ENCODE measurements at regions not wholly inside any gene's neighbourhood (a gene's known extent, or its start where the extent isn't known, plus 50 kb on each side); places are given as distances from the start of the nearest gene placed in this dataset.

- Histone ChIP-seq H3K4me3 (no peak overlapping the region), H3K36me3 (no peaks in the 10 kb centered on the region), H3K27ac (no peak overlapping the region), H3K4me1 (no peaks in the 10 kb centered on the region), H3K9me3 (no peaks in the 10 kb centered on the region), H3K27me3 (no peaks in the 10 kb centered on the region)
- ATAC-seq (no peak), DNase-seq (no peak)
- intact Hi-C loops (cut with DNase I; ENCODE audit: low total_unique reads): no loop called here
- TF ChIP-seq POLR2A (IDR thresholded peaks at IDR 0.05): no peak
- TF ChIP-seq, protein P1, sequence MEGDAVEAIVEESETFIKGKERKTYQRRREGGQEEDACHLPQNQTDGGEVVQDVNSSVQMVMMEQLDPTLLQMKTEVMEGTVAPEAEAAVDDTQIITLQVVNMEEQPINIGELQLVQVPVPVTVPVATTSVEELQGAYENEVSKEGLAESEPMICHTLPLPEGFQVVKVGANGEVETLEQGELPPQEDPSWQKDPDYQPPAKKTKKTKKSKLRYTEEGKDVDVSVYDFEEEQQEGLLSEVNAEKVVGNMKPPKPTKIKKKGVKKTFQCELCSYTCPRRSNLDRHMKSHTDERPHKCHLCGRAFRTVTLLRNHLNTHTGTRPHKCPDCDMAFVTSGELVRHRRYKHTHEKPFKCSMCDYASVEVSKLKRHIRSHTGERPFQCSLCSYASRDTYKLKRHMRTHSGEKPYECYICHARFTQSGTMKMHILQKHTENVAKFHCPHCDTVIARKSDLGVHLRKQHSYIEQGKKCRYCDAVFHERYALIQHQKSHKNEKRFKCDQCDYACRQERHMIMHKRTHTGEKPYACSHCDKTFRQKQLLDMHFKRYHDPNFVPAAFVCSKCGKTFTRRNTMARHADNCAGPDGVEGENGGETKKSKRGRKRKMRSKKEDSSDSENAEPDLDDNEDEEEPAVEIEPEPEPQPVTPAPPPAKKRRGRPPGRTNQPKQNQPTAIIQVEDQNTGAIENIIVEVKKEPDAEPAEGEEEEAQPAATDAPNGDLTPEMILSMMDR (IDR thresholded peaks at IDR 0.05 in 4 of 5, conservative IDR thresholded peaks at IDR 0.05 in 1 of 5): no peak
- in situ Hi-C loops (cut with MboI; ENCODE audit: low sequenced_read_pairs in 4 of 4): no loop called here
Observed at GRCh38 chr7:156080046-156080445, 267.8 kb upstream of the SHH start.

- TF ChIP-seq POLR2A (IDR thresholded peaks at IDR 0.05): no peak
- TF ChIP-seq, protein P1 (IDR thresholded peaks at IDR 0.05 in 4 of 5, conservative IDR thresholded peaks at IDR 0.05 in 1 of 5): no peak
- ATAC-seq (no peak), DNase-seq (no peak)
- Histone ChIP-seq H3K27ac (no peak overlapping the region), H3K27me3 (no peaks in the 10 kb centered on the region), H3K9me3 (no peaks in the 10 kb centered on the region), H3K4me3 (no peak overlapping the region), H3K4me1 (no peaks in the 10 kb centered on the region), H3K36me3 (no peaks in the 10 kb centered on the region)
- intact Hi-C loops (cut with DNase I; ENCODE audit: low total_unique reads) (no loop called here), in situ Hi-C loops (cut with MboI; ENCODE audit: low sequenced_read_pairs in 4 of 4) (no loop called here)
Observed at GRCh38 chr7:156079156-156079555, 266.9 kb upstream of the SHH start.

DNA sequence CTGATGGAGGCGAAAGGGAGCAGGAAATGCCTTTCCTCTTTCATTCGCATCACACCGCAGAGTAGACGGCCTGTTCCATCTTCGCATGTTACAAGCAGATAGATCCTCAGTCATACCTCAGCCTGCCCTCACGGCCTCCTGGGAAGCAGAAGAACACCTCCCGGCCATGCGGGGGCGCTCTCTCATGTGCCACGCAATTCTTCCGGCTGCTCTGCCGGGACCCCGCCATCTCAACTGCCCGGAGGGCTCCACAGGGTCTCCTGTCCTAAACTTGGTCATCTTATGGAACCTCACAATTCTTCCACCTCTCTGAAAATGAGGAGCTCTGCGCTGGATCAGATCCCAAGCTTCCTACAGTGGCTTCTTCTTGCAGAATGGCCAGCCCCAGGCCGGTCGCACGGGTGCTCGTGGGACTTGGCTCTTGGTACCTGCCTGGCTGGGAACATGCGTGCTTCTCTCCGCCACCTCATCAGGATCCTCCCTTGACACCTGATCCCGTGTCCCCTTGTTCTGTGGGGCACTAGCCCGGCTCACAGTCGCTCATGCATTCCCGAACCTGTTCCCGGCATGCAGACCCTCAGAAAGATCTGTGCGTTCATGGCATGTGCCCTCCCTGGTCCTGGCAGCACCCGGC lies 262.8 kb upstream of the SHH start:
- Histone ChIP-seq H3K36me3 (no peaks in the 10 kb centered on the region), H3K27me3 (no peaks in the 10 kb centered on the region), H3K9me3 (no peaks in the 10 kb centered on the region), H3K27ac (no peak overlapping the region), H3K4me3 (no peak overlapping the region), H3K4me1 (no peaks in the 10 kb centered on the region)
- TF ChIP-seq, protein P1 (IDR thresholded peaks at IDR 0.05 in 4 of 5, conservative IDR thresholded peaks at IDR 0.05 in 1 of 5): no peak
- no peak for TF ChIP-seq POLR2A (IDR thresholded peaks at IDR 0.05)
- ATAC-seq (no peak), DNase-seq (no peak)
- intact Hi-C loops (cut with DNase I; ENCODE audit: low total_unique reads): no loop called here
- in situ Hi-C loops (cut with MboI; ENCODE audit: low sequenced_read_pairs in 4 of 4): no loop called here

DNA sequence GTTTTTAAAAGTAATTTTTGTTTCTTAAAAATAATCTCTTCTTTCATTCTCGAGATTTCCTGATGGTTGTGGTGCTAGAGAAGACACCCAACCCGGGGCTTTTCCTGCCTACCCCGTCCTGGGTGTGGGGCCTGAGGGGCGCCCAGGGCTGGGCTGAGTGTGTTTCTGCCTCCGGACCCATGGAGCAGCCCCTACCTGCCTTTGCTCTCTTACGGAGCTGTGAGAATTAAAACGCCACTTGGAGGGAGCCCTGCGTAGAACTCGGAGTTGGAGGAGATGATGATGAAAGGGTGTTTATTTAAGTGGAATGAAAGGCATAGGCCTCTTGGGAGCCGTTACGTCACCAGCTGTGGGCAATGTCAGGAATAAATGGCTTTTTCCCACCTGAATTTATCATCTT lies 261.8 kb upstream of the SHH start:
- TF ChIP-seq, protein P1 (IDR thresholded peaks at IDR 0.05 in 4 of 5, conservative IDR thresholded peaks at IDR 0.05 in 1 of 5): no peak
- no peak for TF ChIP-seq POLR2A (IDR thresholded peaks at IDR 0.05)
- ATAC-seq (no peak), DNase-seq (no peak)
- Histone ChIP-seq H3K27me3 (no peaks in the 10 kb centered on the region), H3K9me3 (no peaks in the 10 kb centered on the region), H3K4me3 (no peak overlapping the region), H3K36me3 (no peaks in the 10 kb centered on the region), H3K27ac (no peak overlapping the region), H3K4me1 (no peaks in the 10 kb centered on the region)
- in situ Hi-C loops (cut with MboI; ENCODE audit: low sequenced_read_pairs in 4 of 4) (no loop called here), intact Hi-C loops (cut with DNase I; ENCODE audit: low total_unique reads) (no loop called here)

All from gastrocnemius medialis (tissue), 4 donors.